Body of pancreas (tissue), 4 donors: ENCODE measurements at regions not wholly inside any gene's neighbourhood (a gene's known extent, or its start where the extent isn't known, plus 50 kb on each side); places are given as distances from the start of the nearest gene placed in this dataset.

Experiments used
- ATAC-seq: fragments of 150-250 bp; one replicate; pipeline ENCODE4 v1.9.1; 2016
- DNase-seq, 4 donors: peaks; one replicate each; pipeline ENCODE4 v3.0.0-alpha.2; 2019
- H3K27ac ChIP-seq, 4 donors: fragments of 200-600 bp; sonication (generic); 1 replicate in 3 of 4; 2 replicates in 1 of 4; pipeline versions ENCODE4 v1.5.1 to v1.6.1; 2016 to 2019; ENCODE audit warnings: mild to moderate bottlenecking in 1 of 4, mixed read lengths in 1 of 4, moderate library complexity in 1 of 4
- H3K27me3 ChIP-seq, 2 donors: fragments of 200-600 bp; sonication (generic); one replicate each; pipeline ENCODE4 v1.6.0; 2016; ENCODE audit warnings: mild to moderate bottlenecking in 1 of 2
- H3K36me3 ChIP-seq, 2 donors: fragments of 200-600 bp; sonication (generic); replicated peaks in 1 of 2; 2 replicates each; pipeline ENCODE4 v1.5.1; 2016; ENCODE audit warnings: low read depth in 2 of 2; ENCODE audit not compliant: insufficient read depth in 1 of 2
- H3K4me1 ChIP-seq: fragments of 200-600 bp; sonication (generic); one replicate; pipeline ENCODE4 v1.6.0; 2016
- H3K4me3 ChIP-seq, 2 donors: fragments of 200-600 bp; sonication (generic); 1 replicate in 1 of 2; 2 replicates in 1 of 2; pipeline ENCODE4 v1.5.1; 2016 to 2019
- H3K9me3 ChIP-seq, 3 donors: fragments of 200-600 bp; sonication (generic); 1 replicate in 2 of 3; 2 replicates in 1 of 3; pipeline ENCODE4 v1.5.1; 2016
- POLR2A ChIP-seq, 3 donors: fragments of 450-650 bp; IDR thresholded peaks; one replicate each; pipeline ENCODE4 v1.6.1; 2016; ENCODE audit warnings: antibody characterized with exemption in 3 of 3, mild to moderate bottlenecking in 2 of 3
- WGBS, 2 donors: methylation state at CpG; one replicate each; pipeline ENCODE4 v1.1.5; 2017; 5-methylcytosine and 5-hydroxymethylcytosine counted together
- intact Hi-C: fragments of 100-400 bp; cut with DNase I; formaldehyde crosslinking; loops from one replicate; pipeline ENCODE4 v1.15.1; 2023
- TF ChIP-seq, protein P1 (sequence below), 7 experiments: fragments of 450-650 bp in 4 of 7; fragments of 200-600 bp in 3 of 7; sonication (generic) in 3 of 7; IDR thresholded peaks; one replicate each; pipeline ENCODE4 v1.5.1; 2016 to 2019; ENCODE audit warnings: antibody characterized with exemption in 7 of 7

DNA sequence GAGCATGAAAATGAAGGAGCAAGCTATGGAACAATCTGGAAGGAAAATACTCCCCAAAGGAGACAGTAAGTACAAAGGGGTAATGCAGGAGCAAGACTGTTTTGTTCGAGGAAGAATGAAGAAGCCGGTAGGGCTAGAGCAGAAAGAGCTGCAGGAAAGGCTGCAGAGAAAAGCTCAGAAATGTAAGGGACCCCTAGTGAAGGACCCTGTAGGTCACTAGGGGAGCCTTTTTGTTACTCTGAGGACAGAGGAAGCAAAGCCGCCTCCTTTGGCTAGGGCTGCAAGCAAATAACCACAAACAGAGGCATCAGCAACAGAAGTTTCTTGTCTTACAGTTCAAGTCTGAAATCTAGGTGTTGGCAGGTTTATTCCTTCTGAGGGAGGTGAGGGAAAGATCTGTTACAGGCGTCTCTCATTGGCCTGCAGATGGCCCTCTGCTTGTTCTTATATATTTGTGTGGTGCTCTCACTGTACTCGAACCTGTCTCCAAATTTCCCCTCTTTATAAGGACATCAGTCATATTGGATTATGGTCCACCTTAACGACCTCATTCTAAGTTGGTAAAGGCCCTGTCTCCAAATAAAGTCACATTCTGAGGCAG, 362.3 kb downstream of the COG6 start:
- no peaks in the 10 kb centered on the region for H3K27me3 ChIP-seq
- H3K9me3 ChIP-seq, result no peaks in the 10 kb centered on the region
- no peak overlapping the region for H3K27ac ChIP-seq
- no peak for ATAC-seq
- TF ChIP-seq, protein P1, sequence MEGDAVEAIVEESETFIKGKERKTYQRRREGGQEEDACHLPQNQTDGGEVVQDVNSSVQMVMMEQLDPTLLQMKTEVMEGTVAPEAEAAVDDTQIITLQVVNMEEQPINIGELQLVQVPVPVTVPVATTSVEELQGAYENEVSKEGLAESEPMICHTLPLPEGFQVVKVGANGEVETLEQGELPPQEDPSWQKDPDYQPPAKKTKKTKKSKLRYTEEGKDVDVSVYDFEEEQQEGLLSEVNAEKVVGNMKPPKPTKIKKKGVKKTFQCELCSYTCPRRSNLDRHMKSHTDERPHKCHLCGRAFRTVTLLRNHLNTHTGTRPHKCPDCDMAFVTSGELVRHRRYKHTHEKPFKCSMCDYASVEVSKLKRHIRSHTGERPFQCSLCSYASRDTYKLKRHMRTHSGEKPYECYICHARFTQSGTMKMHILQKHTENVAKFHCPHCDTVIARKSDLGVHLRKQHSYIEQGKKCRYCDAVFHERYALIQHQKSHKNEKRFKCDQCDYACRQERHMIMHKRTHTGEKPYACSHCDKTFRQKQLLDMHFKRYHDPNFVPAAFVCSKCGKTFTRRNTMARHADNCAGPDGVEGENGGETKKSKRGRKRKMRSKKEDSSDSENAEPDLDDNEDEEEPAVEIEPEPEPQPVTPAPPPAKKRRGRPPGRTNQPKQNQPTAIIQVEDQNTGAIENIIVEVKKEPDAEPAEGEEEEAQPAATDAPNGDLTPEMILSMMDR (IDR thresholded peaks at IDR 0.05), result no peak
- TF ChIP-seq POLR2A (IDR thresholded peaks at IDR 0.05), result no peak
- peaks cover 15% of the 10 kb centered on the region for H3K4me1 ChIP-seq
- no peak overlapping the region for H3K4me3 ChIP-seq
- intact Hi-C loops, result no loop called here
- WGBS, 2 donors, result 79 to 87% methylated on average over 6 of the region's 6 CpGs
- H3K36me3 ChIP-seq, result no peaks in the 10 kb centered on the region
- no peak for DNase-seq

DNA sequence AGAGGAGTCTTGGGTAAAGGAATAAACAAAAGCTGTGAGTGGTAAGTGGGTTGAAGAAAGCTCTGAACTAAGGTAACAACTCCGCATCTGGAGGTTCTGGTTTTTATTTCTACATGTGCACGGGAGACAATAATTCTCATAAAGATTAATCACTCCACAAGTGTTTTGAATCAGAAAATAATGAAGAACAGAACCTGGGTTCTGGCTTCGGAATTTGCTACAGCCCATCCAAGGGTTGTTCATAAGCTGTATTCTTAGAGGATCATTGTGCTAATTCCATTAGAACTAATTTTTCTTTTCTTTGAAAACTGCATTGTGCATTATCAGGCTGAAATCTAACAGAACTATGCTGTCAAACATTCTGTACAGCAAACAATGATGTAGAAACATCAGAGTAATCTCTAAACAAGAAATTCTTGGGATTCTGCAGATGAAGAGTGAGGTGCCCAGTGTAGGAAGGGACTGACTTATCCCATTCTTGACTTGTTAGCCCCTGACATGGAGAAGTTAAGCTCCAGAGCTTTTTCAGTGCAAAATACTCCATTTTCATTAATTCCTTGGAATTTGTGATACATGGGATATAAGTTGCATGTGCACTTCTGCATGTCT, 368.2 kb downstream of the COG6 start:
- ATAC-seq (no peak), DNase-seq (no peak)
- Histone ChIP-seq H3K4me1 (no peaks in the 10 kb centered on the region), H3K27ac (no peak overlapping the region), H3K4me3 (no peak overlapping the region), H3K9me3 (no peaks in the 10 kb centered on the region), H3K27me3 (no peaks in the 10 kb centered on the region), H3K36me3 (no peaks in the 10 kb centered on the region)
- WGBS, 2 donors, result 83 to 87% methylated on average over 3 of the region's 3 CpGs
- no peak for TF ChIP-seq POLR2A (IDR thresholded peaks at IDR 0.05)
- TF ChIP-seq, protein P1 (IDR thresholded peaks at IDR 0.05), result no peak
- intact Hi-C loops, result no loop called here

DNA sequence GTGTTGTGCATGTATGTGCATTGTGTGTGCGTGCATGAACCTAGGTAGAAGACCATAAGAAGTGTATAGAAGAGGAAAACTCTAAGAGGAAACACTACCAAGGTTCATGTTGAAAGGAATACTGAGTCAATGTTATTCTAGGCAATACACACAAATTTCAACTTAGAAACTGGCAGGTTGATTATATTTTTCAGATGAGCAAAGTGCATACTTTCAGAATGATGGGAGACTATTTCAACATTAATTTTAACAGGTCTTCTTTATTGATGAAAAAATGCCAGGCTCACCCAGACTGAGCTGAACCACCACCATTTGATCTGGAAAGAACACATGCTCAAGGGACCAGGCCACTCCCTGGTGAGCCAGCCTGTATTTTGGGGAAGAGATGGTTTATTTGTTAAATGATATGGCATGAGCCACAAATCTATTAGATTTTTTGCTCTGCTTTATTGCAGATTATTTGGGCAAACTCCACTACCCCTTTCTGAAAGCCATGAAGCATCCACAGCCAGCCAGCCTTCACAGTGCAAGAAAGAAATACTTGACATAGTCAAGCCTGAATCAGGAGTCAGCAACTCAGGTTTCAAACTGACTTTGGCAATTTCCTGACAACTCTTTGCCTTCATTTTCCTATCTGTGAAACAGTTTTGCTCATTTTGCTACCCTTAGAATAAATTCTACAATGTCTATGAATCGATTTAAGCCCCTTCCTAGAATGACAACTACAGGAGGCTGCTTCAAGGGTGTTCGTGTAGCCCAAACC, 368.9 kb downstream of the COG6 start:
- Histone ChIP-seq H3K4me1 (no peaks in the 10 kb centered on the region), H3K9me3 (no peaks in the 10 kb centered on the region), H3K27me3 (no peaks in the 10 kb centered on the region), H3K27ac (no peak overlapping the region), H3K36me3 (no peaks in the 10 kb centered on the region), H3K4me3 (no peak overlapping the region)
- DNase-seq (no peak), ATAC-seq (no peak)
- WGBS, 2 donors, result 76 to 78% methylated on average over 3 of the region's 3 CpGs
- intact Hi-C loops, result no loop called here
- TF ChIP-seq, protein P1 (IDR thresholded peaks at IDR 0.05), result no peak

DNA sequence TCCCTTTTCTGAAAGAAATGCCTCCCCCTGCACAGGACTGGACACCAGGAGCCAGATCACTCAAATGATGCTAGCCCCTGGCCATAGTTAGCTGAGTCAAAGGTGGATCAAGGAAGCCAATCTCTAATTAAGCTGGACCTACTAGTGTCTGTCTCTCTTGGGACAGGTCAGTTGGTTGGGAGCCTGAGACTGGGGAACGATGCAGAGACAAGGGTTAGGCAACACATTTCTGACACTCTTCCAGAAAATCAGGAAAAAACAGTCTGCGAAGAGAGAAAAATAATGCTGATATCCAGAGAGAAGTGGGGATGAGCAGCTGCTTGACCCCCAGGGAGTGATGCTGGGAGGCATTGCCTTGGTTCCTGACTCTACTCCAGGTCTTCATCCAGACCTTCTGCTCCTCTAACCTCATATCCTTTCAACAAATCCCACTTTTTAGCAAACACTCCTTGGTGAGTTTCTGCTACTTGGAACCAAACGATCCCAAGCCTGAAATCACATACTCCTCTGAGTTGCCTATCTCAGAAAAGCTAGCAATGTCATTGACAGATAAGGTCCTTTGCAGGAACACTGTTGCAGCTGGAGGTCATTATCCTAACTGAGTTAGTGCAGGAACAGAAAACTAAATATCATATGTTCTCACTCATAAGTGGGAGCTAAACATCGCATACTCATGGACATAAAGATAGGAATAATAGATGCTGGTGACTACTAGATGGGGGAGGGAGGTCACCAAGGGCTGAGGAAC, 369.7 kb downstream of the COG6 start:
- intact Hi-C loops, result no loop called here
- no peak for DNase-seq
- H3K27me3 ChIP-seq, result no peaks in the 10 kb centered on the region
- TF ChIP-seq, protein P1 (IDR thresholded peaks at IDR 0.05), result no peak
- no peak for TF ChIP-seq POLR2A (IDR thresholded peaks at IDR 0.05)
- H3K27ac ChIP-seq, result no peak overlapping the region
- no peaks in the 10 kb centered on the region for H3K36me3 ChIP-seq
- H3K4me1 ChIP-seq, result no peaks in the 10 kb centered on the region
- WGBS, 2 donors, result 71 to 72% methylated on average over 4 of the region's 4 CpGs
- H3K4me3 ChIP-seq, result no peak overlapping the region
- H3K9me3 ChIP-seq, result no peaks in the 10 kb centered on the region
- no peak for ATAC-seq
